ENCODE measurements at regions not wholly inside any gene's neighbourhood (a gene's known extent, or its start where the extent isn't known, plus 50 kb on each side); places are given as distances from the start of the nearest gene placed in this dataset.

DNA sequence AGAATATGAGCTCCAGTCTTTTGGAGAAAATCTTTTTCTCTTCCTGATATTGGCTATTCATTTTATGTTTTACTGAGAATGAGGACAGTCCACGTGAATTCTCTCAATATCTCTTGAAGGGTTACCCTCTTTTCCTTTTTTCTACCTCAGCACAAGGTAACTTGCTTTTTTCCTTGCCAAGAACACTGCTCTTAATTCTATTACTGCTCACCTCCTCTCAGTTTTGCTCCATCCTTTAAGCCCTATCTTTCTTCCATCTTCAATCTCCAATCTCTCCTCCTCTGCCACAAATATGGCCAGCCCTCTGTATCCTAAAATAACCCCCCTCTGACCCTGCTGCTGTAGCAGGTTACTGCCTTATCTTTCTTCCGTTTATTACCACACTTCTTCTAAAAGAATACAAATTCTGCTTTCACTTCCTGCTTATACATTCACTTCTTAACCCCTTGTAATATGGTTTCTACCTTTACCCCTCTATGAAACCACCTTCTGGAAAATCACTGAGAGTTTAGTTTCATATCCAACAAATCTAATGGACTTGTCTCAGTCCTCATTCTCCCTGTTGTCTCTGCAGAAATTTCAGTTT is 89.0 kb downstream of the NFKBIZ start (continued):
- TF ChIP-seq, protein P1, sequence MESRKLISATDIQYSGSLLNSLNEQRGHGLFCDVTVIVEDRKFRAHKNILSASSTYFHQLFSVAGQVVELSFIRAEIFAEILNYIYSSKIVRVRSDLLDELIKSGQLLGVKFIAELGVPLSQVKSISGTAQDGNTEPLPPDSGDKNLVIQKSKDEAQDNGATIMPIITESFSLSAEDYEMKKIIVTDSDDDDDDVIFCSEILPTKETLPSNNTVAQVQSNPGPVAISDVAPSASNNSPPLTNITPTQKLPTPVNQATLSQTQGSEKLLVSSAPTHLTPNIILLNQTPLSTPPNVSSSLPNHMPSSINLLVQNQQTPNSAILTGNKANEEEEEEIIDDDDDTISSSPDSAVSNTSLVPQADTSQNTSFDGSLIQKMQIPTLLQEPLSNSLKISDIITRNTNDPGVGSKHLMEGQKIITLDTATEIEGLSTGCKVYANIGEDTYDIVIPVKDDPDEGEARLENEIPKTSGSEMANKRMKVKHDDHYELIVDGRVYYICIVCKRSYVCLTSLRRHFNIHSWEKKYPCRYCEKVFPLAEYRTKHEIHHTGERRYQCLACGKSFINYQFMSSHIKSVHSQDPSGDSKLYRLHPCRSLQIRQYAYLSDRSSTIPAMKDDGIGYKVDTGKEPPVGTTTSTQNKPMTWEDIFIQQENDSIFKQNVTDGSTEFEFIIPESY (IDR thresholded peaks at IDR 0.05) = no peak
- peak; percentile 39; the same call in 1 of the 2 replicates for TF ChIP-seq ZBED1 (IDR thresholded peaks at IDR 0.05; ENCODE audit: borderline replicate concordance)
- TF ChIP-seq, protein P2, sequence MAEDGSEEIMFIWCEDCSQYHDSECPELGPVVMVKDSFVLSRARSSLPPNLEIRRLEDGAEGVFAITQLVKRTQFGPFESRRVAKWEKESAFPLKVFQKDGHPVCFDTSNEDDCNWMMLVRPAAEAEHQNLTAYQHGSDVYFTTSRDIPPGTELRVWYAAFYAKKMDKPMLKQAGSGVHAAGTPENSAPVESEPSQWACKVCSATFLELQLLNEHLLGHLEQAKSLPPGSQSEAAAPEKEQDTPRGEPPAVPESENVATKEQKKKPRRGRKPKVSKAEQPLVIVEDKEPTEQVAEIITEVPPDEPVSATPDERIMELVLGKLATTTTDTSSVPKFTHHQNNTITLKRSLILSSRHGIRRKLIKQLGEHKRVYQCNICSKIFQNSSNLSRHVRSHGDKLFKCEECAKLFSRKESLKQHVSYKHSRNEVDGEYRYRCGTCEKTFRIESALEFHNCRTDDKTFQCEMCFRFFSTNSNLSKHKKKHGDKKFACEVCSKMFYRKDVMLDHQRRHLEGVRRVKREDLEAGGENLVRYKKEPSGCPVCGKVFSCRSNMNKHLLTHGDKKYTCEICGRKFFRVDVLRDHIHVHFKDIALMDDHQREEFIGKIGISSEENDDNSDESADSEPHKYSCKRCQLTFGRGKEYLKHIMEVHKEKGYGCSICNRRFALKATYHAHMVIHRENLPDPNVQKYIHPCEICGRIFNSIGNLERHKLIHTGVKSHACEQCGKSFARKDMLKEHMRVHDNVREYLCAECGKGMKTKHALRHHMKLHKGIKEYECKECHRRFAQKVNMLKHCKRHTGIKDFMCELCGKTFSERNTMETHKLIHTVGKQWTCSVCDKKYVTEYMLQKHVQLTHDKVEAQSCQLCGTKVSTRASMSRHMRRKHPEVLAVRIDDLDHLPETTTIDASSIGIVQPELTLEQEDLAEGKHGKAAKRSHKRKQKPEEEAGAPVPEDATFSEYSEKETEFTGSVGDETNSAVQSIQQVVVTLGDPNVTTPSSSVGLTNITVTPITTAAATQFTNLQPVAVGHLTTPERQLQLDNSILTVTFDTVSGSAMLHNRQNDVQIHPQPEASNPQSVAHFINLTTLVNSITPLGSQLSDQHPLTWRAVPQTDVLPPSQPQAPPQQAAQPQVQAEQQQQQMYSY (CRISPR knock-in tag; IDR thresholded peaks at IDR 0.05) = no peak
- no peak for TF ChIP-seq FOXK2 (IDR thresholded peaks at IDR 0.05)
- TF ChIP-seq EED (IDR thresholded peaks at IDR 0.05; ENCODE audit: low read depth) = peak; percentile 84
- TF ChIP-seq TCF12 (IDR thresholded peaks at IDR 0.05; ENCODE audit: low read depth, low read length) = no peak
- 0 out of 2 replicates have a peak, but pooled peaks have one; percentile 32 for TF ChIP-seq GABPA (IDR thresholded peaks at IDR 0.05; ENCODE audit: low read depth)
- no peak for TF ChIP-seq MYB (IDR thresholded peaks at IDR 0.05; ENCODE audit: borderline replicate concordance, low read depth, low read length)
- TF ChIP-seq, protein P3, sequence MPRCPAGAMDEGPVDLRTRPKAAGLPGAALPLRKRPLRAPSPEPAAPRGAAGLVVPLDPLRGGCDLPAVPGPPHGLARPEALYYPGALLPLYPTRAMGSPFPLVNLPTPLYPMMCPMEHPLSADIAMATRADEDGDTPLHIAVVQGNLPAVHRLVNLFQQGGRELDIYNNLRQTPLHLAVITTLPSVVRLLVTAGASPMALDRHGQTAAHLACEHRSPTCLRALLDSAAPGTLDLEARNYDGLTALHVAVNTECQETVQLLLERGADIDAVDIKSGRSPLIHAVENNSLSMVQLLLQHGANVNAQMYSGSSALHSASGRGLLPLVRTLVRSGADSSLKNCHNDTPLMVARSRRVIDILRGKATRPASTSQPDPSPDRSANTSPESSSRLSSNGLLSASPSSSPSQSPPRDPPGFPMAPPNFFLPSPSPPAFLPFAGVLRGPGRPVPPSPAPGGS (IDR thresholded peaks at IDR 0.05; ENCODE audit: borderline replicate concordance, insufficient read depth, low read depth, low read length, poor library complexity, severe bottlenecking) = peak; percentile 22
- peak; percentile 81; the same call in 1 of the 2 replicates for TF ChIP-seq FOXM1 (IDR thresholded peaks at IDR 0.05; ENCODE audit: low read depth, low read length)
- TF ChIP-seq, protein P4, sequence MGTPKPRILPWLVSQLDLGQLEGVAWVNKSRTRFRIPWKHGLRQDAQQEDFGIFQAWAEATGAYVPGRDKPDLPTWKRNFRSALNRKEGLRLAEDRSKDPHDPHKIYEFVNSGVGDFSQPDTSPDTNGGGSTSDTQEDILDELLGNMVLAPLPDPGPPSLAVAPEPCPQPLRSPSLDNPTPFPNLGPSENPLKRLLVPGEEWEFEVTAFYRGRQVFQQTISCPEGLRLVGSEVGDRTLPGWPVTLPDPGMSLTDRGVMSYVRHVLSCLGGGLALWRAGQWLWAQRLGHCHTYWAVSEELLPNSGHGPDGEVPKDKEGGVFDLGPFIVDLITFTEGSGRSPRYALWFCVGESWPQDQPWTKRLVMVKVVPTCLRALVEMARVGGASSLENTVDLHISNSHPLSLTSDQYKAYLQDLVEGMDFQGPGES (IDR thresholded peaks at IDR 0.05) = no peak
- peak; percentile 69 for TF ChIP-seq JUNB (IDR thresholded peaks at IDR 0.05)
- TF ChIP-seq GATAD2B (conservative IDR thresholded peaks at IDR 0.05; ENCODE audit: low read depth) = peak; percentile 84
- no peak for TF ChIP-seq NFXL1 (IDR thresholded peaks at IDR 0.05; ENCODE audit: borderline replicate concordance)
- TF ChIP-seq TBL1XR1 (IDR thresholded peaks at IDR 0.05; ENCODE audit: low read depth, low read length) = peak; percentile 75; the same call in 1 of the 2 replicates
- TF ChIP-seq IRF4 (IDR thresholded peaks at IDR 0.05; ENCODE audit: low read depth, low read length) = peak; percentile 79
- no peak for TF ChIP-seq SREBF2 (IDR thresholded peaks at IDR 0.05; ENCODE audit: low read length)
- TF ChIP-seq HDGF (IDR thresholded peaks at IDR 0.05) = no peak
- no peak for TF ChIP-seq RB1 (IDR thresholded peaks at IDR 0.05; ENCODE audit: borderline replicate concordance)
- TF ChIP-seq SPI1 (IDR thresholded peaks at IDR 0.05; ENCODE audit: borderline replicate concordance, insufficient read depth, low read depth, low read length) = peak; percentile 86; the same call in 1 of the 2 replicates
- TF ChIP-seq CHD1 (IDR thresholded peaks at IDR 0.05; ENCODE audit: low read depth, low read length) = no peak
- TF ChIP-seq EGR1 (IDR thresholded peaks at IDR 0.05; ENCODE audit: borderline replicate concordance in 1 of 2, low read depth in 2 of 2, low read length in 2 of 2) = no peak
- peak in 1 of 2 experiments; percentile 96; a peak in 2 of 4 replicates for TF ChIP-seq ETV6 (conservative IDR thresholded peaks at IDR 0.05 in 1 of 2, IDR thresholded peaks at IDR 0.05 in 1 of 2; ENCODE audit: borderline replicate concordance in 1 of 2, low read depth in 1 of 2)
